Parathyroid adenoma (tissue), 2 donors: ENCODE measurements at regions not wholly inside any gene's neighbourhood (a gene's known extent, or its start where the extent isn't known, plus 50 kb on each side); places are given as distances from the start of the nearest gene placed in this dataset.

ENCODE experiments used
- H2AFZ ChIP-seq: fragments of 300-600 bp; sonication (generic); one replicate; pipeline ENCODE4 v1.7.0; 2017; ENCODE audit warnings: antibody characterized with exemption, mild to moderate bottlenecking
- H3K27ac ChIP-seq: fragments of 300-600 bp; sonication (generic); one replicate; pipeline ENCODE4 v1.7.0; 2017
- H3K27me3 ChIP-seq: fragments of 300-600 bp; sonication (generic); one replicate; pipeline ENCODE4 v1.7.0; 2017; ENCODE audit warnings: low read length; ENCODE audit not compliant: control insufficient read depth, insufficient read depth
- H3K36me3 ChIP-seq: fragments of 300-600 bp; sonication (generic); one replicate; pipeline ENCODE4 v1.7.0; 2017; ENCODE audit warnings: low read length; ENCODE audit not compliant: control insufficient read depth, insufficient read depth
- H3K4me1 ChIP-seq: fragments of 300-600 bp; sonication (generic); one replicate; pipeline ENCODE4 v1.7.0; 2017; ENCODE audit warnings: control low read depth
- H3K4me2 ChIP-seq: fragments of 300-600 bp; sonication (generic); one replicate; pipeline ENCODE4 v1.7.0; 2017; ENCODE audit warnings: low read length
- H3K4me3 ChIP-seq: fragments of 300-600 bp; sonication (generic); one replicate; pipeline ENCODE4 v1.7.0; 2017; ENCODE audit warnings: low read depth, low read length
- H3K79me2 ChIP-seq: fragments of 300-600 bp; sonication (generic); one replicate; pipeline ENCODE4 v1.7.0; 2017; ENCODE audit warnings: control low read depth
- H3K9ac ChIP-seq: fragments of 300-600 bp; sonication (generic); one replicate; pipeline ENCODE4 v1.7.0; 2017; ENCODE audit warnings: mild to moderate bottlenecking
- H3K9me3 ChIP-seq: fragments of 300-600 bp; sonication (generic); one replicate; pipeline ENCODE4 v1.7.0; 2017; ENCODE audit warnings: low read length; ENCODE audit not compliant: control insufficient read depth
- TF ChIP-seq, protein P1 (sequence below): fragments of 300-600 bp; sonication (generic); IDR thresholded peaks from one replicate; pipeline ENCODE4 v1.7.0; 2017; ENCODE audit warnings: antibody characterized with exemption, mild to moderate bottlenecking
- donor health status: primary hyperparathyroidism.

- Histone ChIP-seq H3K9me3 (no peaks in the 10 kb centered on the region), H3K9ac (no peak overlapping the region), H3K4me1 (no peaks in the 10 kb centered on the region), H3K4me2 (no peak overlapping the region), H3K79me2 (no peaks in the 10 kb centered on the region), H3K36me3 (no peaks in the 10 kb centered on the region), H3K27me3 (no peaks in the 10 kb centered on the region), H2AFZ (no peak overlapping the region), H3K27ac (no peak overlapping the region), H3K4me3 (no peak overlapping the region)
- TF ChIP-seq, protein P1, sequence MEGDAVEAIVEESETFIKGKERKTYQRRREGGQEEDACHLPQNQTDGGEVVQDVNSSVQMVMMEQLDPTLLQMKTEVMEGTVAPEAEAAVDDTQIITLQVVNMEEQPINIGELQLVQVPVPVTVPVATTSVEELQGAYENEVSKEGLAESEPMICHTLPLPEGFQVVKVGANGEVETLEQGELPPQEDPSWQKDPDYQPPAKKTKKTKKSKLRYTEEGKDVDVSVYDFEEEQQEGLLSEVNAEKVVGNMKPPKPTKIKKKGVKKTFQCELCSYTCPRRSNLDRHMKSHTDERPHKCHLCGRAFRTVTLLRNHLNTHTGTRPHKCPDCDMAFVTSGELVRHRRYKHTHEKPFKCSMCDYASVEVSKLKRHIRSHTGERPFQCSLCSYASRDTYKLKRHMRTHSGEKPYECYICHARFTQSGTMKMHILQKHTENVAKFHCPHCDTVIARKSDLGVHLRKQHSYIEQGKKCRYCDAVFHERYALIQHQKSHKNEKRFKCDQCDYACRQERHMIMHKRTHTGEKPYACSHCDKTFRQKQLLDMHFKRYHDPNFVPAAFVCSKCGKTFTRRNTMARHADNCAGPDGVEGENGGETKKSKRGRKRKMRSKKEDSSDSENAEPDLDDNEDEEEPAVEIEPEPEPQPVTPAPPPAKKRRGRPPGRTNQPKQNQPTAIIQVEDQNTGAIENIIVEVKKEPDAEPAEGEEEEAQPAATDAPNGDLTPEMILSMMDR = no peak
These were observed 92.1 kb upstream of the IER5L start for GRCh38 chr9:129270205-129270604.

GRCh38 chr9:129267141-129267540 lies 89.1 kb upstream of the IER5L start:
- no peaks in the 10 kb centered on the region for H3K27me3 ChIP-seq
- H2AFZ ChIP-seq = no peak overlapping the region
- TF ChIP-seq, protein P1 = no peak
- H3K79me2 ChIP-seq = no peaks in the 10 kb centered on the region
- H3K9ac ChIP-seq = no peak overlapping the region
- H3K27ac ChIP-seq = no peak overlapping the region
- H3K9me3 ChIP-seq = no peaks in the 10 kb centered on the region
- H3K4me2 ChIP-seq = no peak overlapping the region
- no peaks in the 10 kb centered on the region for H3K4me1 ChIP-seq
- H3K4me3 ChIP-seq = no peak overlapping the region
- H3K36me3 ChIP-seq = no peaks in the 10 kb centered on the region

DNA sequence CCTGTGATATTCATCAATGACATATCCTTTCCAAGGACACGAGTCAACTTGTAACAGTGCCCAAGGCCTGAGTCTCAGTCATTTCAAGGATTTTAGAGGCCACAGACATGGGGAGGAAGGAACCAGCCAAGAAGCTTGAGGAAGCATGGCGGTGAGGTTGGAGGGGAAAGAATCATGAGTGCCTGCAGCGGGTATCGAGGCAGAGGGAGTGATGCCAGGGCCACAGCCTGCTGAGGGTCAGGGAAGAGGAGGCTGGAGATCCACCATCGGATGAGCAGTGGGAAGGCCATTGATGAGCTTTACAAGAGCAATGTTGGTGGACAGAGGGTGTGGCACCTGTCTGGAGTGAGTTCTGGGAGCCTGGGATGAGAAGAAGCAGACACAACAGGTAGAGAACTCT lies 88.5 kb upstream of the IER5L start:
- Histone ChIP-seq H3K27ac (no peak overlapping the region), H3K9ac (no peak overlapping the region), H3K79me2 (no peaks in the 10 kb centered on the region), H3K4me2 (no peak overlapping the region), H3K4me1 (no peaks in the 10 kb centered on the region), H3K4me3 (no peak overlapping the region), H3K36me3 (no peaks in the 10 kb centered on the region), H3K27me3 (no peaks in the 10 kb centered on the region), H3K9me3 (no peaks in the 10 kb centered on the region), H2AFZ (no peak overlapping the region)
- TF ChIP-seq, protein P1 = no peak

DNA sequence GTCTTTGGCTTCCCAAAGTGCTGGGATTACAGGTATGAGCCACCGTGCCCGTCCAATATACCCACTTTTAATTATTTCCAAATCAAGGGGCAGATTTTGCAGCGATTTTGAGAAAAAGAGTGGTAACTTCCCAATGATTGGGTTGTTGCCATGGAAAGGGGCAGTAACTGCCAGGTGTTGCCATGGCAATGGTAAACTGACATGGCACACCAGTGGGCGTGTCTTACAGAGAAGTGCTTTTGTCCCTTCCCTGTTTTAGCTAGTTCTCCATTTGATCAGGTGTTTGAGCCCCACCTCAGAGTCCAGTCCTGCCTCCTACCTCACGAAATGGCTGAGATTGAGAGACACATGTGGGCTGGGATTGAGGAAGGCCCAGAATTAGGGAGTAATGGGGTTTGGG lies 86.3 kb upstream of the IER5L start:
- Histone ChIP-seq H3K4me3 (no peak overlapping the region), H3K4me2 (no peak overlapping the region), H2AFZ (no peak overlapping the region), H3K9ac (no peak overlapping the region), H3K36me3 (no peaks in the 10 kb centered on the region), H3K27ac (no peak overlapping the region), H3K27me3 (no peaks in the 10 kb centered on the region), H3K79me2 (no peaks in the 10 kb centered on the region), H3K4me1 (no peaks in the 10 kb centered on the region), H3K9me3 (no peaks in the 10 kb centered on the region)
- TF ChIP-seq, protein P1 = no peak

GRCh38 chr9:129263836-129264235 lies 85.8 kb upstream of the IER5L start:
- H3K4me2 ChIP-seq = no peak overlapping the region
- TF ChIP-seq, protein P1 = no peak
- H3K4me3 ChIP-seq = no peak overlapping the region
- H2AFZ ChIP-seq = no peak overlapping the region
- H3K79me2 ChIP-seq = no peaks in the 10 kb centered on the region
- H3K9me3 ChIP-seq = no peaks in the 10 kb centered on the region
- H3K9ac ChIP-seq = no peak overlapping the region
- H3K27ac ChIP-seq = no peak overlapping the region
- peaks cover 2% of the 10 kb centered on the region for H3K4me1 ChIP-seq
- no peaks in the 10 kb centered on the region for H3K36me3 ChIP-seq
- H3K27me3 ChIP-seq = no peaks in the 10 kb centered on the region
